DND-41 (cell line): ENCODE measurements at regions not wholly inside any gene's neighbourhood (a gene's known extent, or its start where the extent isn't known, plus 50 kb on each side); places are given as distances from the start of the nearest gene placed in this dataset.

Experiments
- ATAC-seq: fragments of 200-7000 bp; cut with Tn5 transposase; 3 replicates; pipeline ENCODE4 v1.9.1; 2021; ENCODE audit warnings: low read depth; ENCODE audit not compliant: insufficient read depth
- DNase-seq: peaks from one replicate; pipeline ENCODE4 v3.0.0-alpha.2; 2020
- H2AFZ ChIP-seq: 2 replicates; pipeline ENCODE4 v1.6.0; 2012; ENCODE audit warnings: low read depth, low read length
- H3K27ac ChIP-seq: 2 replicates; pipeline ENCODE4 v1.5.1; 2012; ENCODE audit warnings: low read length, inconsistent platforms
- H3K27me3 ChIP-seq: fragments of 200-600 bp; sonication (generic); 2 replicates; pipeline ENCODE4 v1.6.0; 2012; ENCODE audit warnings: low read length, mild to moderate bottlenecking, inconsistent platforms; ENCODE audit not compliant: insufficient read depth, poor library complexity
- H3K36me3 ChIP-seq: 2 replicates; pipeline ENCODE4 v1.5.1; 2012; ENCODE audit warnings: low read length, inconsistent platforms; ENCODE audit not compliant: insufficient read depth
- H3K4me1 ChIP-seq: 2 replicates; pipeline ENCODE4 v1.5.1; 2012; ENCODE audit warnings: mild to moderate bottlenecking, low read length; ENCODE audit not compliant: insufficient read depth
- H3K4me2 ChIP-seq: 2 replicates; pipeline ENCODE4 v1.6.0; 2012; ENCODE audit warnings: mild to moderate bottlenecking, moderate library complexity, low read length, inconsistent platforms; ENCODE audit not compliant: insufficient read depth
- H3K4me3 ChIP-seq, 2 experiments: fragments of 200-600 bp in 1 of 2; shearing (Covaris generic) in 1 of 2; 2 replicates each; pipeline ENCODE4 v1.5.1; 2012 to 2016; ENCODE audit warnings: inconsistent platforms in 2 of 2, low read length in 2 of 2, mild to moderate bottlenecking in 2 of 2, low read depth in 1 of 2, moderate library complexity in 1 of 2
- H3K79me2 ChIP-seq: 2 replicates; pipeline ENCODE4 v1.6.0; 2012; ENCODE audit warnings: low read length, inconsistent platforms; ENCODE audit not compliant: insufficient read depth
- H3K9ac ChIP-seq: 2 replicates; pipeline ENCODE4 v1.6.0; 2012; ENCODE audit warnings: low read depth, mild to moderate bottlenecking, inconsistent platforms, low read length, moderate library complexity
- H3K9me3 ChIP-seq: 2 replicates; pipeline ENCODE4 v1.5.1; 2012; ENCODE audit warnings: low read length, moderate library complexity, mild to moderate bottlenecking, inconsistent platforms; ENCODE audit not compliant: insufficient read depth, severe bottlenecking
- H4K20me1 ChIP-seq: 2 replicates; pipeline ENCODE4 v1.6.0; 2012; ENCODE audit warnings: low read length; ENCODE audit not compliant: insufficient read depth
- EZH2 ChIP-seq: IDR thresholded peaks from 3 replicates; pipeline ENCODE4 v1.6.1; 2012; ENCODE audit warnings: borderline replicate concordance, low read depth, mild to moderate bottlenecking, moderate library complexity, low read length, inconsistent platforms; ENCODE audit not compliant: severe bottlenecking
- TF ChIP-seq, protein P1 (sequence below): IDR thresholded peaks from 2 replicates; pipeline ENCODE4 v1.5.1; 2012; ENCODE audit warnings: borderline replicate concordance, low read length, moderate library complexity, mild to moderate bottlenecking; ENCODE audit not compliant: poor library complexity, severe bottlenecking; ENCODE audit errors: extremely low read depth

DNA sequence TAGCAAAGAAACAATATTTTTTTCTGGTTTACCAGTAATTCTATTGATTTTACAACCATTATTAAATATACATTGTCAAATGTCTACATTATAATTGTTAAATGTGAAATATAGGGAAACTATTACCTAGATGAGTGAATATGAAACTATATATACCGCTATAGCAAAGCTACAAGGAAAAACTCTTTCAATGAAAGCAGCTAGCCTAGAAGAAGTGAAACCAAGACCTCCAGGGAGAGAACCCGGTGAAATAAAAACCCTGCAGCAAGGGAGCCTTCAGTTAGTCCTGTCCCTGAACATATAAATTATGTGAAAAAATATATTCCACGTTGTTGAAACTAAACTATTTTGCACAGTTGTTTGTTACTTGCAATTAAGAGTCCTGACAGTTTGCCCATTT is 913.1 kb downstream of the EFNA5 start:
- ATAC-seq, result no peak
- DNase-seq, result no peak
- Histone ChIP-seq H3K9me3 (no peaks in the 10 kb centered on the region), H3K36me3 (no peaks in the 10 kb centered on the region), H3K4me1 (peaks cover 7% of the 10 kb centered on the region; the same call in 1 of the 2 replicates), H2AFZ (no peak overlapping the region), H3K27me3 (no peaks in the 10 kb centered on the region), H3K4me2 (no peak overlapping the region), H3K27ac (no peak overlapping the region), H4K20me1 (no peaks in the 10 kb centered on the region), H3K9ac (no peak overlapping the region), H3K4me3 (no peak overlapping the region), H3K79me2 (no peaks in the 10 kb centered on the region)
- no peak for TF ChIP-seq EZH2
- TF ChIP-seq, protein P1, sequence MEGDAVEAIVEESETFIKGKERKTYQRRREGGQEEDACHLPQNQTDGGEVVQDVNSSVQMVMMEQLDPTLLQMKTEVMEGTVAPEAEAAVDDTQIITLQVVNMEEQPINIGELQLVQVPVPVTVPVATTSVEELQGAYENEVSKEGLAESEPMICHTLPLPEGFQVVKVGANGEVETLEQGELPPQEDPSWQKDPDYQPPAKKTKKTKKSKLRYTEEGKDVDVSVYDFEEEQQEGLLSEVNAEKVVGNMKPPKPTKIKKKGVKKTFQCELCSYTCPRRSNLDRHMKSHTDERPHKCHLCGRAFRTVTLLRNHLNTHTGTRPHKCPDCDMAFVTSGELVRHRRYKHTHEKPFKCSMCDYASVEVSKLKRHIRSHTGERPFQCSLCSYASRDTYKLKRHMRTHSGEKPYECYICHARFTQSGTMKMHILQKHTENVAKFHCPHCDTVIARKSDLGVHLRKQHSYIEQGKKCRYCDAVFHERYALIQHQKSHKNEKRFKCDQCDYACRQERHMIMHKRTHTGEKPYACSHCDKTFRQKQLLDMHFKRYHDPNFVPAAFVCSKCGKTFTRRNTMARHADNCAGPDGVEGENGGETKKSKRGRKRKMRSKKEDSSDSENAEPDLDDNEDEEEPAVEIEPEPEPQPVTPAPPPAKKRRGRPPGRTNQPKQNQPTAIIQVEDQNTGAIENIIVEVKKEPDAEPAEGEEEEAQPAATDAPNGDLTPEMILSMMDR, result no peak

GRCh38 chr5:106755789-106756188 is 914.9 kb downstream of the EFNA5 start:
- no peaks in the 10 kb centered on the region for H3K36me3 ChIP-seq
- no peak overlapping the region for H3K9ac ChIP-seq
- no peaks in the 10 kb centered on the region for H3K79me2 ChIP-seq
- H3K27me3 ChIP-seq, result no peaks in the 10 kb centered on the region
- peaks cover 7% of the 10 kb centered on the region; the same call in 1 of the 2 replicates for H3K4me1 ChIP-seq
- H4K20me1 ChIP-seq, result no peaks in the 10 kb centered on the region
- no peak overlapping the region for H3K27ac ChIP-seq
- peak; percentile 89 for ATAC-seq
- H3K9me3 ChIP-seq, result no peaks in the 10 kb centered on the region
- no peak overlapping the region for H3K4me3 ChIP-seq
- TF ChIP-seq, protein P1, result no peak
- TF ChIP-seq EZH2, result no peak
- DNase-seq, result peak; percentile 68
- no peak overlapping the region for H3K4me2 ChIP-seq
- no peak overlapping the region for H2AFZ ChIP-seq

- Histone ChIP-seq H3K27me3 (no peaks in the 10 kb centered on the region), H3K4me3 (no peak overlapping the region), H3K9me3 (no peaks in the 10 kb centered on the region), H3K9ac (no peak overlapping the region), H3K4me2 (no peak overlapping the region), H2AFZ (no peak overlapping the region), H3K4me1 (peaks cover 7% of the 10 kb centered on the region; the same call in 1 of the 2 replicates), H3K79me2 (no peaks in the 10 kb centered on the region), H3K36me3 (no peaks in the 10 kb centered on the region), H4K20me1 (no peaks in the 10 kb centered on the region), H3K27ac (no peak overlapping the region)
- DNase-seq, result no peak
- ATAC-seq, result no peak
- TF ChIP-seq EZH2, result no peak
- TF ChIP-seq, protein P1, result no peak
Measured at GRCh38 chr5:106755066-106755465, 915.7 kb downstream of the EFNA5 start.

- H3K9ac ChIP-seq, result no peak overlapping the region
- H2AFZ ChIP-seq, result no peak overlapping the region
- no peak overlapping the region for H3K4me2 ChIP-seq
- no peaks in the 10 kb centered on the region for H3K4me1 ChIP-seq
- H3K27ac ChIP-seq, result no peak overlapping the region
- TF ChIP-seq, protein P1, result no peak
- no peak for TF ChIP-seq EZH2
- no peaks in the 10 kb centered on the region for H3K27me3 ChIP-seq
- ATAC-seq (no peak), DNase-seq (no peak)
- no peaks in the 10 kb centered on the region for H4K20me1 ChIP-seq
- no peaks in the 10 kb centered on the region for H3K9me3 ChIP-seq
- no peaks in the 10 kb centered on the region for H3K79me2 ChIP-seq
- no peaks in the 10 kb centered on the region for H3K36me3 ChIP-seq
- no peak overlapping the region for H3K4me3 ChIP-seq
Measured at GRCh38 chr5:106749826-106750225, 920.9 kb downstream of the EFNA5 start.
